AG09319 (cell line): ENCODE measurements at regions not wholly inside any gene's neighbourhood (a gene's known extent, or its start where the extent isn't known, plus 50 kb on each side); places are given as distances from the start of the nearest gene placed in this dataset.

ENCODE experiments used
- DNase-seq: peaks from one replicate; pipeline ENCODE4 v3.0.0-alpha.2; 2010; ENCODE audit warnings: low read depth; ENCODE audit errors: extremely low read depth
- TF ChIP-seq, protein P1 (sequence below): IDR thresholded peaks from 2 replicates; pipeline ENCODE4 v1.5.1; 2011; ENCODE audit warnings: low read depth, mild to moderate bottlenecking, inconsistent platforms, low read length, moderate library complexity

DNA sequence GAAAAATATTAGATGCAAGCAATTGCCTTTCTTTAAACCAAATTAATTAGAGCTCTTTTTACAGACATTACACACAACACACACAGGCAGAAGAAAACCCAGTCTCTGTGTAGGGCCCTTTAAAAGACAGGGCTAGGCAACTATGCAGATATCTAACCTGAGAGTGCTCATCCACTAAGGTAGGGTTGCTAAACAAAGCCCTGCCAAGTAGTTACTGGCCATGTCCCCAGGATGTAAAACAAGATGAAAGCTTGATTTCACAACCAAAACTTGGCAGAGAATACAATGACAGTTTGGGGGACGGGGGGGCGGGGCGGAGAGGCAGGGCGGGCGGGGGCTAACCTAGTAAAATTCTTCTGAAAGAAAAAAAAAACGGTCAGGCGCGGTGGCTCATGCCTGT lies 669.0 kb upstream of the CA10 start:
- no peak for DNase-seq
- TF ChIP-seq, protein P1, sequence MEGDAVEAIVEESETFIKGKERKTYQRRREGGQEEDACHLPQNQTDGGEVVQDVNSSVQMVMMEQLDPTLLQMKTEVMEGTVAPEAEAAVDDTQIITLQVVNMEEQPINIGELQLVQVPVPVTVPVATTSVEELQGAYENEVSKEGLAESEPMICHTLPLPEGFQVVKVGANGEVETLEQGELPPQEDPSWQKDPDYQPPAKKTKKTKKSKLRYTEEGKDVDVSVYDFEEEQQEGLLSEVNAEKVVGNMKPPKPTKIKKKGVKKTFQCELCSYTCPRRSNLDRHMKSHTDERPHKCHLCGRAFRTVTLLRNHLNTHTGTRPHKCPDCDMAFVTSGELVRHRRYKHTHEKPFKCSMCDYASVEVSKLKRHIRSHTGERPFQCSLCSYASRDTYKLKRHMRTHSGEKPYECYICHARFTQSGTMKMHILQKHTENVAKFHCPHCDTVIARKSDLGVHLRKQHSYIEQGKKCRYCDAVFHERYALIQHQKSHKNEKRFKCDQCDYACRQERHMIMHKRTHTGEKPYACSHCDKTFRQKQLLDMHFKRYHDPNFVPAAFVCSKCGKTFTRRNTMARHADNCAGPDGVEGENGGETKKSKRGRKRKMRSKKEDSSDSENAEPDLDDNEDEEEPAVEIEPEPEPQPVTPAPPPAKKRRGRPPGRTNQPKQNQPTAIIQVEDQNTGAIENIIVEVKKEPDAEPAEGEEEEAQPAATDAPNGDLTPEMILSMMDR: no peak

DNA sequence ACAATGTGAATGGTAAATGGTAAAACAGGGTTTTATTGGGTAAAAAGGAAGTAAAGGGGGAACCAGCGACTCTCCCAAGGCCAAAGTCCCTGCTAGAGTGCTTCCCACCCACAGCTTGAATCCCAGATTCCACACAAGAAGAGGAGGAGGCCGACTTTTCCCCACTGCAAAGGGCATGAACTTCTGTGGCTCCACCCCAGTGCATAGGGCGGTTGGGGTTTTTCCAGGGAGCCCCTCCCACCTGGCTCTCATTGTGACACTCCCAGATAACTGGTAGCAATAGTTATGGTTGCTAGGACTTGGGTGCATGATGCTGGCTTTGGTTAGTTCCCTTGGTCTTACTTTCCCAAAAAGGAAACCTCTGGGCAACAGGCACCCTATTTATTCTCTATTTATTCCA lies 666.0 kb upstream of the CA10 start:
- DNase-seq: no peak
- TF ChIP-seq, protein P1: no peak

DNA sequence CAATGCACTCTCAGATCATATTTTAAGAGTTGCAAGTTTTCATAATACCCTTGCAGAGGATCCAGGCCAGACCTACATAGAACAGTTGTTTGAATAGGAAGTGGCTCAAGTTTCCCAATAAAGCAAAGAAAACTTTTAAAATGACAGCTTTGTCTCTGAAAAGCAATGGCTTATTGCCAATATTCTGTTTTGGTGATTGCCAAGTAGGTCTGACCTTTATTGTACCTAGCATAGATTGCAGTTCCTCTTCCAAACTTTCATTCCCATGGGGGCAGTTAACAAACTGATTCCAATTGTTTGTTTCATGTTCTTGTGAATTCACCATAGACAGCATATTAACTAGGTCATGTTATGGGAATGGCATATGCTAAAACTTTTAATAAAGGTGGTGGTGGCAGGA lies 664.6 kb upstream of the CA10 start:
- TF ChIP-seq, protein P1: no peak
- DNase-seq: no peak

DNA sequence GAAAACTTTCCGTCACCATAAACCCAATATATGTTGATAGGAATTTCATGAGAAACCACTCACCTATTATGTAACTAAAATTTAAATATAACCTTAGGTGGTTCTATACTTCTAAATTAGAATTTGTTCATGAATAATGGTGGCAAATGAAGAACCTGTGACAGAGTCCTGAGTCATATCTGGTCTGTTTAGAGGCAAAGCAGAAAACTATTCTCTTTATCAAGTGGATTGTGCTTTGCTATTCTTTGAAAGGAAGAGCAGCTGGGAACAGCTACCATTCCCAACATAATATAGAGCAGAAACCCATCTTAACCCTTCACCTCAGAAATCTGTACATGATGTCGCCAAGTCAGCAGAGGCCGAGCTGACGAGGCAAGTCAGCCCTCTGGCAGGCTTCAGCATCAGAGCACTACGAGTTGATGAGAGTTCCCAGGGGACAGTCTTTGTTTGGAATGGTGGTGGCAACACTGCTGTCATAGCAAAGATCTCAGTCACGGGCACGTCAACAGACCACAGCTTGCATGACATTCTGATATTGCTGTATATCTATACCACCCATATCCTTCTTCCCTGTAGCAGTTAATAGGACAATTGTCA lies 631.9 kb upstream of the CA10 start:
- DNase-seq: no peak
- TF ChIP-seq, protein P1: no peak

DNA sequence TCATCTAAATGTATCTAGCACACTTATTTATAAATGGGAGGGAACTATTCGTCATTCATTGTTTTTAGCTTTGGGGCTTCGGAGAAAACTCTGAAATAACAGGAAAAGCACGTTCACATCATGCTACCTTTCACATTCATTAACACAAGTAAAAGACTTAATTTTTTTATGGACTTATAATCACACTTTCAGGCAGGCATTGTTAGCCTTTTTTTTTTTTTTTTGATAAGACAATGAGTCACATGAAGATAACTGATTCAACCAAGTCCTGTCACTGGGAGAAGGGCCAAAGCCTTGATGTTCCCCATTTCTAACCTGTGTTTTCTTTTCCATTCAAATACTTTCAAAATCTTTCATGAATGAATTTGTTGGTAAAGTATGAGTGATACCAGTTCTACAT lies 631.3 kb upstream of the CA10 start:
- no peak for DNase-seq
- TF ChIP-seq, protein P1: no peak

DNA sequence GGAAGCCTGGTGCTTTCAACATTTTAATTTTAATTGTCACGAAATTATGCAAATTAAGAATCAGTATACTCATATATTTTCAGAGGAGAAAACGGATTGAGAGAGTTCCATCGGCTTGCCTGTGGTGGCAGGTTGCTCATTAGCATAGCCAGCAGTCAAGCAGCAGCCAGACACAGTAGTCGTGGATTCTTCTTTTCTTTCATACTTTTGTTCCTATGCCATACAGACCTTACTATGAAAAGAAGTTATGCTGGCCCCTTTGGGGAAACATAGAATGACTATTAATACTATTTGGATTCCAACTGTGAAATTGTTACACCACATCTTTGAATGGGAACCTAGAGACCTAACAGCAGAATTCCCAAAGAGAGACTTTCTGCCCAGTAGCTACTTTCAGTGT lies 617.7 kb upstream of the CA10 start:
- no peak for DNase-seq
- TF ChIP-seq, protein P1: no peak

DNA sequence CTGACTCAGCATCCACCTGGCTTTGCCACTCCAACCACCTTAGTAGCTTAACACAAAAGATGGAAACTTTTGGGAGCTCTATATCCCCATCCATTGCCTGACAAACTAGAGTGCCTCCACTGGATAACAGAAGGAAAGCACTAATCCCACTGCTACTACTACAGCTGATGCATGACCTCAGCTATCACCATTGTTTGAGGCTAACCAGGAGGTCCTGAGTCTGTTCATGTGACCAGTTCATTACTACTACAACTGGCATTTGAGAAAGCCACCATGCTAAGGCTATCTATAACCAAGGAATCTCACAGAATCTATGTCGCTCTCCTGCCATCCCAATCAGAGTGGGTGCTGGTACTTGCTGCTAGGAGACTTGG lies 604.3 kb upstream of the CA10 start:
- no peak for DNase-seq

More for the DNA sequence above, 604.3 kb upstream of the CA10 start:
- TF ChIP-seq, protein P1: no peak
